MM.1S (cell line): ENCODE measurements at regions not wholly inside any gene's neighbourhood (a gene's known extent, or its start where the extent isn't known, plus 50 kb on each side); places are given as distances from the start of the nearest gene placed in this dataset.

ENCODE experiments used
- CTCF ChIP-seq: fragments of 300-600 bp; sonication (generic); IDR thresholded peaks from 2 replicates; pipeline ENCODE4 v1.5.1; 2016; ENCODE audit warnings: antibody characterized with exemption, low read length, mixed read lengths
- EZH2 ChIP-seq: fragments of 300-600 bp; sonication (generic); optimal IDR thresholded peaks from 2 replicates; pipeline ENCODE3; 2017; ENCODE audit warnings: low read depth, mild to moderate bottlenecking, antibody characterized with exemption, low read length, mixed read lengths
- EZH2phosphoT487 ChIP-seq: fragments of 300-600 bp; sonication (generic); IDR thresholded peaks from 2 replicates; pipeline ENCODE4 v1.6.1; 2018; ENCODE audit warnings: antibody characterized with exemption, low read length

DNA sequence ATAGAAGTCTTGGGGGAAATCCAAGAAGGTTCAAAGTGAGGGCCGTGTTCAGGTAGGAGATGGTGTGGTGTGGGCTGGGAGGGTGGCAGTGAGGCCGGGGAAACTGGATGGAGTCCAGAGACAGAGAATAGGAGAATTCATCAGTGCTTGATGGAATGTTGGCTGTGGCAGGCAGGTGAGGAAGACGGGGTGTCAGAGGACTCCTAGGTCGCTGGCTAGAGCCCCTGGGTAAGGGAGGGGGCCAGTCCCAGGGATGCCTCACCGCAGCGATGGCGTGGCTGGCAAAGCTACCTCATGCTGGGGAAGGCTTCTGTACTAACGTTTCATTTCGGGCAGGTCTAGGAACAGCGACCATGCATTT is 373.0 kb downstream of the RPS24 start:
- TF ChIP-seq CTCF = no peak
- TF ChIP-seq EZH2 = no peak
- no peak for TF ChIP-seq EZH2phosphoT487
